Suppressor macrophage treated with lipopolysaccharide for 1 hour (primary cell): ENCODE measurements at regions not wholly inside any gene's neighbourhood (a gene's known extent, or its start where the extent isn't known, plus 50 kb on each side); places are given as distances from the start of the nearest gene placed in this dataset.
"Not testable (repeated sequence)": the region's sequence is repeated elsewhere in the genome, so short reads cannot be mapped to it uniquely, and the experiment has no call there.

Source experiments
- DNase-seq, 3 donors: peaks; one replicate each; pipeline ENCODE4 v3.0.0-alpha.2; 2020 to 2022

- no peak for DNase-seq
These were observed 487.4 kb downstream of the PRDM9 start for GRCh38 chr5:23994581-23995370.

GRCh38 chr5:23996525-23996924, 489.1 kb downstream of the PRDM9 start:
- DNase-seq = no peak

GRCh38 chr5:24005384-24005783, 498.0 kb downstream of the PRDM9 start:
- DNase-seq = no peak

GRCh38 chr5:24017710-24018109, 510.3 kb downstream of the PRDM9 start:
- not testable (repeated sequence) for DNase-seq

- DNase-seq = no peak
These were observed 518.9 kb downstream of the PRDM9 start for GRCh38 chr5:24026288-24026687.

GRCh38 chr5:24042688-24043087, 535.3 kb downstream of the PRDM9 start:
- DNase-seq = no peak

- DNase-seq = no peak
These were observed 537.6 kb downstream of the PRDM9 start for GRCh38 chr5:24045046-24045445.

GRCh38 chr5:24053737-24054136, 546.3 kb downstream of the PRDM9 start:
- no peak for DNase-seq

GRCh38 chr5:24059006-24059405, 551.6 kb downstream of the PRDM9 start:
- no peak for DNase-seq

GRCh38 chr5:24059716-24060115, 552.3 kb downstream of the PRDM9 start:
- no peak for DNase-seq

GRCh38 chr5:24065779-24066178, 558.4 kb downstream of the PRDM9 start:
- DNase-seq = no peak

- no peak for DNase-seq
These were observed 559.8 kb downstream of the PRDM9 start for GRCh38 chr5:24067208-24067607.

GRCh38 chr5:24068524-24068923, 561.1 kb downstream of the PRDM9 start:
- no peak for DNase-seq

- DNase-seq = no peak
These were observed 565.7 kb downstream of the PRDM9 start for GRCh38 chr5:24073107-24073506.

GRCh38 chr5:24080046-24080445, 564.7 kb downstream of the CDH10 start:
- DNase-seq = no peak

- DNase-seq = no peak
These were observed 550.6 kb downstream of the CDH10 start for GRCh38 chr5:24094081-24094679.

GRCh38 chr5:24102010-24102409, 542.8 kb downstream of the CDH10 start:
- no peak for DNase-seq

- DNase-seq = no peak
These were observed 541.2 kb downstream of the CDH10 start for GRCh38 chr5:24103451-24104023.

- DNase-seq = no peak
These were observed 534.7 kb downstream of the CDH10 start for GRCh38 chr5:24110004-24110615.

GRCh38 chr5:24112420-24112819, 532.4 kb downstream of the CDH10 start:
- no peak for DNase-seq

- no peak for DNase-seq
These were observed 526.4 kb downstream of the CDH10 start for GRCh38 chr5:24118351-24118750.

- DNase-seq = no peak
These were observed 509.2 kb downstream of the CDH10 start for GRCh38 chr5:24135536-24135935.

GRCh38 chr5:24141046-24141445, 503.7 kb downstream of the CDH10 start:
- no peak for DNase-seq

- no peak for DNase-seq
These were observed 502.4 kb downstream of the CDH10 start for GRCh38 chr5:24142341-24142740.
